NCI-H2107 treated with DMSO at 0.1 percent for 48 hours (cell line): ENCODE measurements at regions not wholly inside any gene's neighbourhood (a gene's known extent, or its start where the extent isn't known, plus 50 kb on each side); places are given as distances from the start of the nearest gene placed in this dataset.

ENCODE experiments used
- DNase-seq: peaks from one replicate; lab custom pipeline; 2025; ENCODE audit not compliant: unreplicated experiment; lab: John Stamatoyannopoulos, UW

- no peak for DNase-seq
Observed at GRCh38 chr3:102207151-102207571, 227.7 kb upstream of the ZPLD1 start.

- DNase-seq: no peak
Observed at GRCh38 chr3:102215166-102215565, 219.6 kb upstream of the ZPLD1 start.

DNA sequence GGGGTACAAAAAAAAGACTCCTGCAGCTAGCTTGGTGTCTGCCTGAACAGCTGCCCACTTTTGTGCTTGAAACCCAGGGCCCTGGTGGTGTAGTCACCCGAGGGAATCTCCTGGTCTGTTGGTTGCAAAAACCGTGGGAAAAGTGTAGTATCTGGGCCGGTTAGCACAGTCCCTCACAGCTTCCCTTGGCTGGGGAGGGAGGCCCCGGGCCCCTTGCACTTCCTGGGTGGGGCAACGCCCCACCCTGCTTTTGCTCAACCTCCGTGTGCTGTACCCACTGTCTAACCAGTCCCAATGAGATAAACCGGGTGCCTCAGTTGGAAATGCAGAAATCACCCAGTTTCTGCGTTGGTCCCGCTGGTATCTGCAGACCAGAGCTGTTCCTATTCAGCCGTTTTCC is 211.7 kb upstream of the ZPLD1 start:
- no peak for DNase-seq

DNA sequence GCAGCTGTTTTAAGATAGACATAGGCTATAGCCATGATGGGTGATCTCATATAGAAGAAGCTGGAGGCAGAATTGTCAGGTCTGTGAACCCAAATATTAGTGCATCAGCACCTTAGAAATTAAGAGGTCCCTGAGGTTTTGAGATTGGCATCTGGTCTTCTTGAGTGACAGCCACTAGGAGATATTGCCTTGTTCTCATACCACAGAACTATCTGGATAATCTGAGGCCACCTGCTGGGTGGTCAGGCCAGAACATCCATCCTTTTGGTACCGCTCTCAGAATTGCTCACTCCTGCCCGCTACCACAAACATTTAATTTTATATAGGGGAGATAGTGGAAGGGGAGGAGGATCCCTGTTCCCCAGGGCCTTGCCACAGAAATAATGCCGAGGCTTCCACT is 210.6 kb upstream of the ZPLD1 start:
- DNase-seq: no peak

DNA sequence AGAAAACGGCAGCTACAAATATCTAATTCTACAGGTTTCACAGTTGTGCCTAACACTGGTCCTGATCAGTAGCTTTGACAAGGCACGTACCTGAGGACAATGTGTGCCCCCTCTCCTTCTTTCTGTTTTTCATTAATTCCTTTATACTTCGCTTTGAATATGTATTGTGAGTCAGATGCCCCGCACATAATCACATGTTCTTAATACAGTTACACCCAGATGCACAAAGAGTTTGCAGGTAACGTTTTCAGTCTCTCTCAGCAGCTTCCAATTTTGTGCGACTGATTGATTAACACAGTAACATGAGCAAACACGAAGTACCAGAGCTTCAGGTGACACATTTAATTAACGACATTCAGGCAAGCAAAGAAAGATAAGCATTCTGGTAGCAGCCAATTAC is 209.8 kb upstream of the ZPLD1 start:
- DNase-seq: no peak

GRCh38 chr3:102225407-102226132 is 209.2 kb upstream of the ZPLD1 start:
- peak; percentile 59 for DNase-seq

DNA sequence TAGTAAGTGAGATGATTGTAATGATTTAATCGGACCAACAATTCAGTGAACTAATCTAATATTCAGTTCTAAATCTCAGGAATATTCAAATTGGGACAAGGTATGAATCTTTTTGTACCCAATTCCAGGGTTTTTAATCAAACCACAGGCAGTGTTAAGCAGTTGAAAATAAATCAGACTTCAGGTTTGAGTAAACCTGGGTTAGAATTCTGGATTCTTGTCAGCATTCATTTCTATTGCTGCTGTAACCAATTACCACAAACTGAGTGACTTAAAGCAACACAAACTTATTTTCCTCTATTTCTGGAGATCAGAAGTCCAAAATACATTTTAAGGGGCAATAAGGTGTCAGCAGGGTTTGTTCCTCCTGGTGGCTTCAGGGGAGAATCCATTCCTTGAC is 208.4 kb upstream of the ZPLD1 start:
- no peak for DNase-seq

- DNase-seq: peak; percentile 78
Observed at GRCh38 chr3:102229062-102229655, 205.7 kb upstream of the ZPLD1 start.

- DNase-seq: no peak
Observed at GRCh38 chr3:102230057-102230456, 204.8 kb upstream of the ZPLD1 start.

GRCh38 chr3:102233881-102234280 is 200.9 kb upstream of the ZPLD1 start:
- DNase-seq: no peak

GRCh38 chr3:102235679-102236078 is 199.1 kb upstream of the ZPLD1 start:
- no peak for DNase-seq

GRCh38 chr3:102237181-102237580 is 197.6 kb upstream of the ZPLD1 start:
- DNase-seq: no peak

GRCh38 chr3:102237838-102238237 is 197.0 kb upstream of the ZPLD1 start:
- DNase-seq: no peak

DNA sequence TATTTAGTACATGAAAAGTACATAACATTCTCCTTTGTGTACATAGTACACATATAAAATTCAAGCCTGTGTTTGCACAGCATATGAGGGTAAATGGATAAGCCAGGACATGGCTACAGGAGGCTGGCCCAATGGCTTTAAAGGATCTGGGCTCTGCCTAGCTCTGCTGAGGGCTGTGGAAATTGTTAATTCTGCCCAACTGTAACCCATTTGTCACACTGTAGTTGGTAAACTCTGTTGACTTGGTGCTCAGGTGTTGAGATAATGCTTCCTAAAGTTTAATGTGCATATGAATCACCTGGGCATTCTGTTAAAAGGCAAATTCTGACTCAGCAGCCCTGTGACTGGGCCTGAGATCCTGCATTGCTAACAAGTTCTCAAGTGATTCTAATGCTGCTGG is 196.5 kb upstream of the ZPLD1 start:
- no peak for DNase-seq

DNA sequence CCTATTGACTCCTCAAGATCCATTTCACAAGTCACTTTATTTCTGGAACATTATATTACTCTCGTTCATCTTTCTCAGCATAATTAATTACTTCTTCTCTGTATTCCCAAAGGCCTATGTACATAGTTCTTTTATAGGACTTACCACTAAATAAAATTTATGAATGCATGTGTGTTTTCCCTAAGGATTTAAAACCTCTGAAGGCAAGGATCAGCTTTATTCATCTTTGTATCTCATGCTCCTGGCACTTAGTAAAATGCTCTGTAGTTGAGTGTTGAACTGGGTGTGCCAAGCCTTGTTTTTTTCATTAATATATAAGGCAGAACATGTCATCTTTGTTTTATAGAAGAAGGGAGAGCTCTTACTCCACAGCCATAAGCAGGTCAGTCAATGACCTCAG is 194.1 kb upstream of the ZPLD1 start:
- DNase-seq: no peak

- DNase-seq: no peak
Observed at GRCh38 chr3:102248981-102249705, 185.7 kb upstream of the ZPLD1 start.

DNA sequence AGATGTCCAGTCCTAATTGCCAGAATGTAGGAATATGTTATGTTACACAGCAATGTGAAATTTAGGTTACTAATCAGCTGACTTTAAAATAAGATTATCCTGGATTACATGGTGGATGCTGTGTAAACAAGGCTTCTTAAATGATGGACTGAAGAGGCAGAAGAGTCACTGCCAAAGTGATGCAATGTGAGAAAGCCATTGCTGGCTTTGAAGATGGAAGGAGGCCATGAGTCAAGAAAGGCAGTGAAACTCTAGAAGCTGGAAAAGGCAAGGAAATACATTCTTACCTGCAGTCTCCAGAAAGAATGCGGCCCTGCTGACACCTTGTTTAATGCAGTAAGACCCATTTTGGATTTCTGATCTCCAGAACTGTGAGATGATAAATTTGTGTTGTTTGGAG is 179.1 kb upstream of the ZPLD1 start:
- no peak for DNase-seq

DNA sequence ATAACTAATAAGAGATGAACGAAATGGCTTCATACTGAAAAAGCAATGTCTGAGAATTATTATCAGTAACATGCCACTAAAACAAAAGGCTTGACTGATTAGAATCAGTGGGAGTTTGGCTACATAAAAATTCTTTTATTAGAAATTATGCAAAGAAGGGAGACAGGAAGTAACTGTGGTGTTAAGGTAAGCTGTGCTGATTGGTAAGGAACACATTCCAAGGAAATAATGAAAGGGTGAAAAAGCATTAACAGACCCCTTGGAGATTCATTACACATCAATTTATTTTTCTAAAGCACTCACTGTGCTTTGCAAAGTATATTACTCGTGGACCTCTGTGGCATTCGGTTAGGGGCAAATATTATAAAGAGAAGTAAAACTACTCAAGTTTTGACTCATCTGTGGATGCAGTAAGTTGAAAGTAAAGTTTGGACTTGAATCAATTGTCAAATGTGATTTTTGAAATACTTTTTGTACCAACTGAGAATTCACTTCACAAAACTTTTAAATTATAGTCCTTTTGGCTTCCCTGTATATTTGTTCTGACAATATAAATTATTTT is 176.1 kb upstream of the ZPLD1 start:
- no peak for DNase-seq

- DNase-seq: no peak
Observed at GRCh38 chr3:102259663-102260062, 175.2 kb upstream of the ZPLD1 start.

DNA sequence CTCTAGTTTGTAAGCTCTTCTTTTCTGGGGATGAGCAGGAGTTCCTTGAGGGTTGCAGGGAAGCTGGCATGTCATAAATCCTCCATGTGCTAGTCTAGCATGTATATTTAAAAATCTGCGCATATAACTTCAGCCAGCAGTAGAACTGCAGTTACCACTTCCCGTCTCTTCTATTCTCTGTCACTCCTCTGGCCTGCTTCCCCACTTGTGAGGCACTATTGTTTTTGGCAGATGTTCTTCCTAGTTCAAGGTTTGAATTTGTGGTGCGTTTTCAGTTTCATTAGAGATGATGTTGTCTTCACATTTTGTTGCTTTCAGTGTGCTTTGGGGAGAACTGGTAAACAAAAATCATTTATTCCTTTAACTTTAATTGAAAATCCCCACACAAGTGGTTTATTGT is 169.1 kb upstream of the ZPLD1 start:
- no peak for DNase-seq

GRCh38 chr3:102269406-102269805 is 165.4 kb upstream of the ZPLD1 start:
- DNase-seq: no peak

DNA sequence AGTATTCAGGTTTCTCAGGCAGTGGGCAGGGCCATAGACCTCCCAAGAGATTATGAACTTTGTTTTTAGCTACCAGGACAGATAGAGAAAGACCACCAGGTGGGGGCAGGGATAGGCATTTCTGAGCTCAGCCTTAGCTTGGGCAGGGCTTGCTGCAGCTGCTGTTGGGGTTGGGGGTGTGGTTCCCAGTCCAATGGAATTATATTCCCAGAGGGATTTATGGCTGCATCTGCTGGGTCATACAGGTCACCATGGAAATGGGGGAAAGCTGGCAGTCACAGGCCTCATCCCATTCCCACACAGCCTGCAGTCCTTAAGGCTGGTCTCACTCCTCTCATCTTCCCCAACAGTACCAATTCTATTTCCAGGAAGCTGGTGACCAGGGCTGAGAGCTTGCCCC is 144.6 kb upstream of the ZPLD1 start:
- DNase-seq: no peak
